ENCODE measurements at regions not wholly inside any gene's neighbourhood (a gene's known extent, or its start where the extent isn't known, plus 50 kb on each side); places are given as distances from the start of the nearest gene placed in this dataset.

DNA sequence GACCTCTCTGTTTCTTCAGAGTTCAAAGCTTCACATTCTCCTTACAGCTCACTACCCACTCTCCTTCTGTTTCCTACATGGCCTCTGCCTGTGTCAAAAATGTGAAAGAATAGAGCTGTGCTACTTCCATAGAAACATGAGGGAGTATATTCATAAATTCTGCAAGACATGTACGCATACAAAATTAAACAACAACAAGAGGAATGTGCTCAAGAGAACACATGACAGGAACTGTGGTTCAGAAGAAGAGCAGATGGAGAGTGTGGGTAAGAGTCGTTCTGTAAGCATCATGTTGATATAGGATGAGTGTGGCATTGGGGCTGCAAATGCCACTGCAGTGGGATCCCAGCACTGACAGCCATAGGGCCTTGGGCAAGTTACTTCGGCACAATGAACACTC lies 266.6 kb upstream of the SASH1 start:
- TF ChIP-seq POLR2A (IDR thresholded peaks at IDR 0.05) (no peak), CTCF (IDR thresholded peaks at IDR 0.05) (no peak)
- intact Hi-C loops (cut with DNase I; ENCODE audit: low total_unique reads): no loop called here
- no peak for DNase-seq (ENCODE audit: low spot score in 2 of 2)
- H3K4me3 ChIP-seq (ENCODE audit: low read depth, poor library complexity, severe bottlenecking): no peak overlapping the region
- 82 to 89% methylated on average over 3 of the region's 3 CpGs for WGBS, 2 donors

DNA sequence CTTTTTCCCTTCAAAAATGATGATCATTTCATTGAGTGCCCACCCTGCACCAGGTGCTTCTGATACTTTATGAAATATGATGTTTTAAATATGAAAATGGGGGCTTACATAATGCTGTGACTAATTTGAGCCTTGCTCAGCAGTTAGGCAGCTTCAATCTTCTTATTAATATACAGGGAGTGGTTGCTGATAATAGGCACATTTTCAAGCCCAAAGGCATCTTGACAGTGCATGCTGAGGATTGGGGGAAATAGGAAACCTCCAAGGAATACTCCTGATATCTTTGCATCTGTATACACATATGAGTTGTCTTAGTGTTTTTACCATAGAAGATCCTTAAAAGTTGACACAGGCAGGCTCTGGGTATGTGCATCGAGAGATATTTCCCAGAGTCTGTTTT lies 262.3 kb upstream of the SASH1 start:
- no peak overlapping the region for H3K4me3 ChIP-seq (ENCODE audit: low read depth, poor library complexity, severe bottlenecking)
- TF ChIP-seq POLR2A (IDR thresholded peaks at IDR 0.05) (no peak), CTCF (IDR thresholded peaks at IDR 0.05) (no peak)
- WGBS, 2 donors: 76 to 89% methylated on average over 1 of the region's 1 CpG
- no peak for DNase-seq (ENCODE audit: low spot score in 2 of 2)
- intact Hi-C loops (cut with DNase I; ENCODE audit: low total_unique reads): no loop called here

DNA sequence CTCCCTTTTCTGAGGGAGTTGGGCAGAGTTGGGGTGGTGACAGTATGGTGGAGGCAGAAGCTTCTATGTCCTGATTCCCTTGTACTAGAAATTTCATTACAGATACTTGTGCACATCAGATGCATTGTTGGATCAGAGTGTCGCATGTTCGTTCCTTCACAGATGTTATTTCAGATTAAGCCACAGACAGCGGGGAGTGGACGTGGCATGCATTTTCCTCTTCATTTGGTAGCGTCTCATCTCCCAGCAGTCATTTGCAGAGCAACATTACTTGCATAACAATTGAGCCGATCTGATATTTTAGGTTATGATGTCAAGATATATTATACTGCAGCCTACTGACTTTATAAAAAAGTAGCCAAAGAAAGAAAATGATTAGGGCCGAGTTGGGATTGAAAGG lies 261.6 kb upstream of the SASH1 start:
- TF ChIP-seq CTCF (IDR thresholded peaks at IDR 0.05): no peak
- no peak for TF ChIP-seq POLR2A (IDR thresholded peaks at IDR 0.05)
- no peak for DNase-seq (ENCODE audit: low spot score in 2 of 2)
- no peak overlapping the region for H3K4me3 ChIP-seq (ENCODE audit: low read depth, poor library complexity, severe bottlenecking)
- intact Hi-C loops (cut with DNase I; ENCODE audit: low total_unique reads): no loop called here
- WGBS, 2 donors: 90% methylated on average over 7 of the region's 7 CpGs

DNA sequence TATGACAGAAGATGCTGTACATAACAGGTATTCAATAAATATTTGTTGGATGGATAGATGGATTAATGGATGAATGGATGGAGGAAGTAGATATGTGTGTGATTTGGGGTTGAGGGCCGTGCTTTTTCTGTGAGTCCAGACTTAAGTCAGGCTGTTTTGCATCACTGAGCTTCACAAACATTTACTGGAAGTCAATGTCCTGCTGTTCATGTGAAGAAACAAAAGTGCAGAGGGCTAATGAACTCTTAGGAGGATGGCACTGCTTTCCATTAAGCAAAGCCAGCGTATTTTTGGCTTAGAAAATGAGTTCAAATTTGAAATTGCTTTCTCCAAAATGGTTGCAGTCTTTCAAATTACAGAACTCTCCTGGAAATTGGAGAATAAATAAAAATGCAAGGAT lies 260.6 kb upstream of the SASH1 start:
- intact Hi-C loops (cut with DNase I; ENCODE audit: low total_unique reads): no loop called here
- DNase-seq (ENCODE audit: low spot score in 2 of 2): no peak
- WGBS, 2 donors: 45 to 48% methylated on average over 2 of the region's 2 CpGs
- H3K4me3 ChIP-seq (ENCODE audit: low read depth, poor library complexity, severe bottlenecking): no peak overlapping the region
- TF ChIP-seq POLR2A (IDR thresholded peaks at IDR 0.05) (no peak), CTCF (IDR thresholded peaks at IDR 0.05) (no peak)

GRCh38 chr6:148082696-148083095 lies 259.9 kb upstream of the SASH1 start:
- intact Hi-C loops (cut with DNase I; ENCODE audit: low total_unique reads): no loop called here
- DNase-seq (ENCODE audit: low spot score in 2 of 2): no peak
- TF ChIP-seq CTCF (IDR thresholded peaks at IDR 0.05) (no peak), POLR2A (IDR thresholded peaks at IDR 0.05) (no peak)
- no peak overlapping the region for H3K4me3 ChIP-seq (ENCODE audit: low read depth, poor library complexity, severe bottlenecking)
- WGBS, 2 donors: 74 to 75% methylated on average over 2 of the region's 2 CpGs

DNA sequence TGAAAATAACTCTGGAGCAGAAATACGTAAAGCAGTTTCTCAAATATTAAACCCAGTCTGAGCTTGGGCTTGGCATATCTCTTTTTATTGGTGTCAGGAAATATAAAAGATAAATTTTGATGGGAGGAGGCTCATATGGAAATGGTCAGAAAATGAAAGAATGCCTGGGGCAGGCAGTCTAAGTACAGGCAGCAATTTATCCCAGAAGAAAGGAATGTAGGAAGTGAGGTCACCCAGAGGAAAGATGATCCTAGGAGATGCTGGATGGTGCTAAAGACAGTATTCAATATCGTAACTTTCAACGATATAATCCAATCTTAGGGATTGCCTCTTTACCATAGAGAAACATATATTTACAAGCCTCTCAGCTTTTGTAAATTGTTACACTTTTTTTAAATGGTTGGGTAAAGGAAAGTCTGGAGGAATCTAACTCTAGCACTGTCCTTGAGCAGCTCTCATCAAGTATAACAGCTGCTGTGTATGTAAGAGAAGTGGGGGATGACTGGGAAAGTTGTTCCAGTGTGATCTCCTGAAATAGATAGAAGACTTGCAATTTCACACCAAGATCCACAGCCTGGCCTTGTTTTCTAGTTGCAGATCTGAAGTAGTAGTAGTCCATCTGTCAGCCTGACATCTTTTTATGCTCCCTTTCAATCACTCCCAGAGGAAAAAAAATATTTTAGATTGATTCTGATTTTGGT lies 256.9 kb upstream of the SASH1 start:
- H3K4me3 ChIP-seq (ENCODE audit: low read depth, poor library complexity, severe bottlenecking): no peak overlapping the region
- 68 to 70% methylated on average over 3 of the region's 3 CpGs for WGBS, 2 donors
- TF ChIP-seq CTCF (IDR thresholded peaks at IDR 0.05) (no peak), POLR2A (IDR thresholded peaks at IDR 0.05) (no peak)
- no peak for DNase-seq (ENCODE audit: low spot score in 2 of 2)
- intact Hi-C loops (cut with DNase I; ENCODE audit: low total_unique reads): no loop called here
